ENCODE measurements at regions not wholly inside any gene's neighbourhood (a gene's known extent, or its start where the extent isn't known, plus 50 kb on each side); places are given as distances from the start of the nearest gene placed in this dataset.

DNA sequence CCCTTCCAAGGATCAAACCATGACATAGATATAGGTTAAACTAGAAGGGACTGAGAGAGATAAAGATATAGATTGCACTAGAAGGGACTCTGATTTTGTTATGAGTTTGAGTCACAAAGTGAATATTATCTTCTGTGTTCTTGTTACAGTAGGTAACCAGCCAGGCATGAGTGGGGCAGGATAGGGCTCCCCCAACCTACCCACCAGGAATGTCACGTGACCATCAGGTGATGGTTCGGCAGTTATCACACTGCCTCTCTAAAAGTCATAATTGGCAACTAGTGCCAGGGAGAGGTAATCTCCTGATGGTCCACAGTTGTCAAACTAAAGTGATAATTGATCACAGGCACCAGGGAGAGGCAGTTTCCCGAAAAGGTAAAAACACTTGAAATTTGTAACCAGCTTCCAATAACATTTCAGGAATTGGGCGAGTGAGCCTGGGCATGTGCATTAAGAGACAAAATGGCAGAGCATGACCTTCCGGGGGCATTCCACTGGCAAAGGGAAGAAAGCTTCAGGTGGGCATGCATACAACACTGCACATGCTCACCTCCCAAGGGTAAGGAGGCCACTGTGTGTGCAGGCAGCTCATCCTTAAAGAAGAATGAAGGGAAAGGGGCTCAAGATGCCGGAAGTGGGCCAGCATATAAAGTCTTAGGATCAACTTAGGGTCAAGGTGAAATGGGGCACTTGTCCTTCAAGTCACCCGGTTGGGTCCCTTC is 533.6 kb upstream of the HTR2C start:
- Histone ChIP-seq H3K9ac (ENCODE audit: low read depth, low read length, poor library complexity, severe bottlenecking) (no peak overlapping the region), H3K36me3 (ENCODE audit: insufficient read depth, low read length) (no peaks in the 10 kb centered on the region), H3K27me3 (ENCODE audit: insufficient read depth, low read length, poor library complexity, severe bottlenecking) (no peaks in the 10 kb centered on the region), H3F3A (ENCODE audit: low read depth) (no peaks in the 10 kb centered on the region), H2AFZ (ENCODE audit: low read length) (no peak overlapping the region), H4K20me1 (ENCODE audit: insufficient read depth, low read length, poor library complexity, severe bottlenecking) (no peaks in the 10 kb centered on the region), H3K4me3 (ENCODE audit: low read length, poor library complexity, severe bottlenecking) (no peak overlapping the region), H3K9me3 (ENCODE audit: insufficient read depth, low read depth, low read length) (no peaks in the 10 kb centered on the region), H3K4me1 (ENCODE audit: insufficient read depth, low read length, poor library complexity, severe bottlenecking) (no peaks in the 10 kb centered on the region), H3K4me2 (ENCODE audit: low read depth, low read length, poor library complexity, severe bottlenecking) (no peak overlapping the region), H3K79me2 (ENCODE audit: insufficient read depth, low read length) (no peaks in the 10 kb centered on the region), H3K9me2 (replicated peaks; ENCODE audit: low read depth, low read length) (no peaks in the 10 kb centered on the region)
- TF ChIP-seq EZH2phosphoT487 (IDR thresholded peaks at IDR 0.05; ENCODE audit: borderline replicate concordance), result no peak
- TF ChIP-seq, protein P1, sequence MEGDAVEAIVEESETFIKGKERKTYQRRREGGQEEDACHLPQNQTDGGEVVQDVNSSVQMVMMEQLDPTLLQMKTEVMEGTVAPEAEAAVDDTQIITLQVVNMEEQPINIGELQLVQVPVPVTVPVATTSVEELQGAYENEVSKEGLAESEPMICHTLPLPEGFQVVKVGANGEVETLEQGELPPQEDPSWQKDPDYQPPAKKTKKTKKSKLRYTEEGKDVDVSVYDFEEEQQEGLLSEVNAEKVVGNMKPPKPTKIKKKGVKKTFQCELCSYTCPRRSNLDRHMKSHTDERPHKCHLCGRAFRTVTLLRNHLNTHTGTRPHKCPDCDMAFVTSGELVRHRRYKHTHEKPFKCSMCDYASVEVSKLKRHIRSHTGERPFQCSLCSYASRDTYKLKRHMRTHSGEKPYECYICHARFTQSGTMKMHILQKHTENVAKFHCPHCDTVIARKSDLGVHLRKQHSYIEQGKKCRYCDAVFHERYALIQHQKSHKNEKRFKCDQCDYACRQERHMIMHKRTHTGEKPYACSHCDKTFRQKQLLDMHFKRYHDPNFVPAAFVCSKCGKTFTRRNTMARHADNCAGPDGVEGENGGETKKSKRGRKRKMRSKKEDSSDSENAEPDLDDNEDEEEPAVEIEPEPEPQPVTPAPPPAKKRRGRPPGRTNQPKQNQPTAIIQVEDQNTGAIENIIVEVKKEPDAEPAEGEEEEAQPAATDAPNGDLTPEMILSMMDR (conservative IDR thresholded peaks at IDR 0.05; ENCODE audit: low read length), result no peak

DNA sequence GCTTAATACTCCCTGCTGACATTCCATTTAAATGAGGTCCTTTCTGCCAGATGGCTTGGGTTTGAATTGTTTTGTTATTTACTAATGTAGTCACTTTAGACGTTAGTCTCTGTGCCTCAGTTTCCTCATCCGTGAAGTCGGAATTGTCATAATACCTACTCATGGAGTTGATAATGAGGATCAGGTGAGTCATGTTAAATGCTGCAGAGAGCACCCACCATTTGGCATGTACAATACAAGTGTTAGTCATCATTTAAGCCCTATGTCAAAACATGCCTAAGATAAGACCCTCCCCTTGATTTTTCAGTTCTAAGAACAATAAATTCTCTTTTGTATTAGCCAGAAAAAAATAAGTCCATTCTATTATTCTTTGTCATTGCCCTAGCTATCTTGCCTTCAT is 534.8 kb upstream of the HTR2C start:
- H3K27me3 ChIP-seq (ENCODE audit: insufficient read depth, low read length, poor library complexity, severe bottlenecking), result no peaks in the 10 kb centered on the region
- H3K4me1 ChIP-seq (ENCODE audit: insufficient read depth, low read length, poor library complexity, severe bottlenecking), result no peaks in the 10 kb centered on the region
- H3K79me2 ChIP-seq (ENCODE audit: insufficient read depth, low read length), result no peaks in the 10 kb centered on the region
- H3K36me3 ChIP-seq (ENCODE audit: insufficient read depth, low read length), result no peaks in the 10 kb centered on the region
- H3K9ac ChIP-seq (ENCODE audit: low read depth, low read length, poor library complexity, severe bottlenecking), result no peak overlapping the region
- no peak overlapping the region for H3K4me2 ChIP-seq (ENCODE audit: low read depth, low read length, poor library complexity, severe bottlenecking)
- no peaks in the 10 kb centered on the region for H3K9me2 ChIP-seq (replicated peaks; ENCODE audit: low read depth, low read length)
- H3F3A ChIP-seq (ENCODE audit: low read depth), result no peaks in the 10 kb centered on the region
- no peak for TF ChIP-seq EZH2phosphoT487 (IDR thresholded peaks at IDR 0.05; ENCODE audit: borderline replicate concordance)
- TF ChIP-seq, protein P1 (conservative IDR thresholded peaks at IDR 0.05; ENCODE audit: low read length), result no peak
- H4K20me1 ChIP-seq (ENCODE audit: insufficient read depth, low read length, poor library complexity, severe bottlenecking), result no peaks in the 10 kb centered on the region
- no peaks in the 10 kb centered on the region for H3K9me3 ChIP-seq (ENCODE audit: insufficient read depth, low read depth, low read length)
- no peak overlapping the region for H3K4me3 ChIP-seq (ENCODE audit: low read length, poor library complexity, severe bottlenecking)
- no peak overlapping the region for H2AFZ ChIP-seq (ENCODE audit: low read length)

DNA sequence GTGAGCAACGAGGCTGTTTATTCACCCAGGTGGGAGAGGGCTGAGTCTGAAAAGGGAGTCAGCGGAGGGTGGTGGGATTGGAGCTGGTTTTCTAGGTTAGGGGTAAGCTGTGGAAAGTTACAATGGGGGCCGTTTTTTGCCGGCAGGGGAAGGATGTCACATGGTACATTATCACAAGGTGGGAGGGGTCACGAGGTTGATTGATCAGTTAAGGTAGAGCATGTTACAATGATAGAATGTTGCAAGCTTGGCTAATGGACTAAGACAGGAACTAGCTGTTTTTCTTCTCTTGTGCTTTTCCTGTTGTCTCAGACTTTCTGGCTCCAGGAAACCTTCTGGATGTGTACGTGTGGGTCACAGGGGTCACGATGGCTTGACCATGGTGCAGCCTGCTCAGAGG is 536.3 kb upstream of the HTR2C start:
- H3K27me3 ChIP-seq (ENCODE audit: insufficient read depth, low read length, poor library complexity, severe bottlenecking), result no peaks in the 10 kb centered on the region
- H3K79me2 ChIP-seq (ENCODE audit: insufficient read depth, low read length), result no peaks in the 10 kb centered on the region
- H4K20me1 ChIP-seq (ENCODE audit: insufficient read depth, low read length, poor library complexity, severe bottlenecking), result no peaks in the 10 kb centered on the region
- H3K4me3 ChIP-seq (ENCODE audit: low read length, poor library complexity, severe bottlenecking), result no peak overlapping the region
- H3K9me2 ChIP-seq (replicated peaks; ENCODE audit: low read depth, low read length), result no peaks in the 10 kb centered on the region
- no peak overlapping the region for H2AFZ ChIP-seq (ENCODE audit: low read length)
- no peaks in the 10 kb centered on the region for H3K36me3 ChIP-seq (ENCODE audit: insufficient read depth, low read length)
- no peaks in the 10 kb centered on the region for H3K9me3 ChIP-seq (ENCODE audit: insufficient read depth, low read depth, low read length)
- H3K4me1 ChIP-seq (ENCODE audit: insufficient read depth, low read length, poor library complexity, severe bottlenecking), result no peaks in the 10 kb centered on the region
- no peaks in the 10 kb centered on the region for H3F3A ChIP-seq (ENCODE audit: low read depth)
- H3K4me2 ChIP-seq (ENCODE audit: low read depth, low read length, poor library complexity, severe bottlenecking), result no peak overlapping the region
- TF ChIP-seq, protein P1 (conservative IDR thresholded peaks at IDR 0.05; ENCODE audit: low read length), result no peak
- no peak for TF ChIP-seq EZH2phosphoT487 (IDR thresholded peaks at IDR 0.05; ENCODE audit: borderline replicate concordance)
- H3K9ac ChIP-seq (ENCODE audit: low read depth, low read length, poor library complexity, severe bottlenecking), result no peak overlapping the region
